ENCODE measurements at regions not wholly inside any gene's neighbourhood (a gene's known extent, or its start where the extent isn't known, plus 50 kb on each side); places are given as distances from the start of the nearest gene placed in this dataset.

- no peak for DNase-seq
These were observed 583.6 kb upstream of the CDH5 start for GRCh38 chr16:65782611-65783600.

GRCh38 chr16:65781855-65782254, 584.6 kb upstream of the CDH5 start:
- DNase-seq: no peak

DNA sequence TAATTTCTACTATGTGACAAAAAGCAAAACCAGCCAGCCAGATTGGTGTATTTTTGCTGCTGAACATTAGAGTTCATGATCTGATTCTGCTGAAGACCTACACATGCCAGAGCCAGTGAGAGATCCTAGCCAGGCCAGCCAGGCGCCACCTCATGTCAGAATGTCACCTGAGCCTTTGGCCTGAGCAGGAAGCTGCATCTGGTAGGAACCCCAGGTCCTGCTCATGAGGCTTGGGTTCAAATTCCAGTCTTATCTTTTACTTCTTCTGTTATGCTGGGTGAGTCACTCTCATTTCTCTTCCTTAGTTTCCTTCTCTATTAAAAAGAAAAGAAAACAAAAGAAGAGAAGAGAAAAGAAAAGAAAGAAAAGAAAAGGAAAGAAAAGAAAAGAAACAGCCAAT, 585.1 kb upstream of the CDH5 start:
- no peak for DNase-seq

- DNase-seq: no peak
These were observed 587.3 kb upstream of the CDH5 start for GRCh38 chr16:65779201-65779600.

DNA sequence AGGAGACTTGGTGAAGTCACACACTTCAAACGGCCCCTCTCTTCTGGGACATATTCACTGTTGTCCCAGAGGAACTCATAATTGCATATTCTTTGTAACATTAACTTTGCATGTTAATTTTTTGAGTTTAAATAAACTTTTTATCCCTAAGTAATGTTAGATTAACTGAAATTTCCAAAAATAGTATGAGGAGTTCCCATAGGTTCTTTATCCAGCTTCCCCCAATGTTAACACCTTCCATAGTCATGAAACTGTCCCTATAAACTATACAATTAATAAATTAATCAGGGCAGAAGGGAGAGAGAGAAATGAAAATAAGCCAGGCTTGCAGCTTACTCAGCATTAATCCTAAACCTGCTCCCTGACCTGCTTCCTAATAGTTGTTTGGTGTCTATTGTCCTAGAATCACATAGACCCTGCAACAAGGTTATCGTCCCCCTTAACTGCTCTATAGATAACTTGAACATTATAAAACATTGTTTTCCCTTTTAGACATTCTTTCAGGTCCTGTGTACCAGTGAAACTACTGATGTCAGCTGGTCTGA, 589.8 kb upstream of the CDH5 start:
- DNase-seq: no peak

DNA sequence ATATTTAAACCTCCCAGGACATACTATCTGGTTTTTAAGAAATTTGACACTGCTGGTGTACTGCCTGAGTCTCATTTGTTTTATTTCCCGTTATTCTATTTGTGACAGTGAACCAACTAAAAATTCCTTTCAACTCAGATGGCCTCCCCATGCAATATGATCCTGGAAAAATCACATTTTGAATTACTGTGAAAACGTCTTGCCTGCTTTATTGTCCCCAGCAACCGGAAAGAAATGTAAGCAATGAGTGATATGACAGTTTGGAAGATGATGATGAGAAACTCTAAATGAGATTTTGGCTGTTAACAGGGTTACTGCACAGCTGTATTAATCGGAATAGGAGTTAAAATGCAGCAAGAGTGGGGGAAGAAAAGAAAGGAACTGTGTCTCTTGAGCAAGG, 590.7 kb upstream of the CDH5 start:
- DNase-seq: no peak

DNA sequence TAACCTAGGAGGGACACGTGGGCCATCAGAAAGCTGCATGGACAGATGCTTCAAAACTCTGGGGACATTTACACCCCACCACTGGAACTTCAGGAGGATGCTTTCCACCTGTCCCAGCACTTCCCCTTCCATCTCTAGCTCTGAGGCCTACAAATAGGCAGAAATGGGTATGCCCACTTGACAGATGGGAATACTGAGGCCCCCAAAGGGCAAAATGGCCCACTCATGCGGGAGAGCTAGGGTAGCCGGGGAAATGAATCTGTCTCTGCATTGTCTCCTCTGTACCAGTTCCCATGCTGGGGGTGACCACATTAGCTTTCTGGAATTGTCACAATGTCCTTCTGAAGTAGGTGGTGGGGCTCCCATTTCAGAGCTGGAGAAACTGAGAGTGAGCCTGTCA, 592.1 kb upstream of the CDH5 start:
- no peak for DNase-seq

DNA sequence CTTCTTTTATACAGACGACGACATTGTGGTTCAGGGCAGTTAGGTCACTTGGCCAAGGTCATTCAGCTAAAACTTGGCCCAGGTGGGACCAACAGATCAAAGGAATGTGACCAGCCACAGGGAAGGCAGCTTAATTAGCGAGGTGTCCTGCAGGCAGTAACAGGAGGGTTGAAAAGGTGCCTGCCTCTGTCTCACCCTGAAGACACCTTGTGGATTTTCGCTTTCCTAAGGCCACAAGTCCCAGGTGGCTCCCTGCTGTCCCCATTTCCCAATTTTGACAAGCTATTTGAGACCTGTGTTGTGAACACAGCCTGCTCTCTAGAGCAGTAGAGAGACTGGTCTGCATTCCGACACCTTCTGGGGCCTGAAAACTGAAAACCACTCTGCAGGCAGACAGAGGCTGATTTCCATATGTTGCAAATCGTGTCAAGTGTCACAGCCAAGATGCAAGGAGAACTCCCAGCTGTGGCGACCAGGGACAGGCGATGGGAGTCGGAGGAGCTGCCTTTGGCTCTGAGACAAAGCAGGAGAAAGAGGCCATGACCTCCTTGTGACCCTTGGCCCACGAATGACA, 593.1 kb upstream of the CDH5 start:
- no peak for DNase-seq

DNA sequence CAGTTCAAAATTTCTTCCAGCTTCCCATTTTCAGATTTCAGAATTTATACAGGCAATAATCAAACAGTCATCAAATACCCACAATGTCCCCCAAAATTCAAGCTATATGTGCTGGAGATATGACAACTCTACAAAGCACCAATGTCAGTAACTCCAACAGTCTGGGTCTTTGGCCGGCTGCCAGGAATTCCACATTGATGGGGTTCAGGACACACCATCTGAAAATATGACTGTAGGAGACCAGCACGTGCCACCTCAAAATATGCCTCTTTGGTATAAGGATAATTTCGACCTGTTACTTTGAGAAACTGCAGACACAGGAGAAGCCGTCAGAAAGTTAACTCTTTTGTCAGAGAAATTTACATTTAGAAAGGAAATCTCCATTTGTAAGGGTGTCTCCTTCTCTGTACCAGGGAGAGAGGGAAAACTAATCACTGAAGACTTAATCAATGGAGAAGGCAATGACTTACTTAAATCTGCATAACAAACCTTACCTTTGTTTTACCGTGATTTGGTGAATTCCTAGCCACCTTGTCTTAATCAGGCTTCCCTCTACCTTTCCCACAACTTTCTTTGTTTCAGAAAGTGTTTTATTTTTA, 594.3 kb upstream of the CDH5 start:
- no peak for DNase-seq

DNA sequence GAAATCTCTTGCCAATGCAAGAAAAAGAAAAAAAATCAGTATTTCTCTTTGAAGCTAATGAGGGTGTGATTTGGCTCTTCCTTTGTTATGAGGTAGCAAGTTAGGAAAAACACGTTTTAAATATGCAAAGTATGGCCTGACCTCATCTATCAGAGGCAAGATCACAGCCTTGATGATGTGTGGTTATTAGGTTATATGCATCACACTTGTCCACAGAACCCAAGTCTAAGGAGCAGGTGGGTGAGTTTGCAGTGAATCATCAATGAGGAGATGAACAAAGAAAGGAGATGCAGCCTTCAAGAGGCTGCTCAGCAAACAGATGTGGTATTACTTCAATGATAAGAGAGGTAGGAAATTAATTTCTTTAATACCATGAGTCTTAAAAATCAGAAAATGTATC, 594.8 kb upstream of the CDH5 start:
- no peak for DNase-seq

- no peak for DNase-seq
These were observed 595.7 kb upstream of the CDH5 start for GRCh38 chr16:65770752-65771151.

GRCh38 chr16:65769776-65770438, 596.6 kb upstream of the CDH5 start:
- DNase-seq: no peak

GRCh38 chr16:65769055-65769465, 597.4 kb upstream of the CDH5 start:
- DNase-seq: no peak

- no peak for DNase-seq
These were observed 599.4 kb upstream of the CDH5 start for GRCh38 chr16:65767125-65767524.

DNA sequence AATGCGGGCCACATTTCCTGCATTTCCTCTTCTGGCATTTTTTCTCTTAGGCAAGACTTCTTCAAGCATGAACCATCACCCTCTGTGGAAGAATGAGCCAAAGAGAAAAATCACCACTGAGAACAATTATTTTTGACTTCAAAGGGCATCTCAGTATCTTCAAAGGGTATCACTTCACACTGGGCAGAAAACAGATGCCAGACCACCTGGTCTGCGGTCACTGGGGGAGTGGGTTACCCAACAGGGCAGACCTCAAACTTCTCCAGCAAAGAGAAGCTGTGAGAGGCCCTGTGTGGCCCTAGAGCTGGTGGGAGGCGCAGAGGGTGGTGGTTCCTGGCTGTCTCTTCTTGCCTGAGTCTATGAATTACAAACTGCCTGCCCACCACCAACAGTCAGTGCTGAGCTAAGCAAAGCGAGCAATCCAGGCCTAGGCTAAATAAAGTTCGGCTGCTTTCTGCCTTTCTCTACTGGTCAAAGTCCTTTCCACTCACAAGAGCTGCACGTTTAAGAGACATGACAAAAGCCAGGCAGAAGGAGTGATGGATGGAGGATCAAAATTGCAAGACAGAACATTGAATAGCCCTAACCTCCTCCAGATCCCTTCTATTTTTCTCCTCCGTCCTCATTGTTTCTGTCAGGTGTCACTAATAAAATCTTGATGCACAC, 602.7 kb upstream of the CDH5 start:
- no peak for DNase-seq

- no peak for DNase-seq
These were observed 605.6 kb upstream of the CDH5 start for GRCh38 chr16:65760874-65761273.

- DNase-seq: no peak
These were observed 607.9 kb upstream of the CDH5 start for GRCh38 chr16:65758620-65759019.

DNA sequence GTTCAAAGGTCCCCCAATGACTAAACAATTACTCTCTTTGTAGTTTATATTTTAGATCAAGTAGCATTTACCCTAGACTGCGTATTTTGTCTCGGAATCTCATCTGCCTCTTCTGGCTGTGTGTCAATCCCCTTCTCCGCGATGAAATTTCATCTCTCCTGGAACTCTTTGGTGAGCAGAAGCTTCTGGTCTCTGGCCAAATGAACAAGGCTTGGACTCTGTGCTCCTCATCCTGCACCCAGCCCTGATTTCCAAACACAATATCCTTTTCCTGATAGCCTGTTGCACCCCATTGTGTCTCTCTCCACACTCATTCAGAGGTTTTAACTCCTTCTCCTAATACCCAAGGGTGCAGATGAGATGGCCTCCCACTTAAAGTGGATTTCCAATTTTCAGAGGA, 609.4 kb upstream of the CDH5 start:
- DNase-seq: no peak

DNA sequence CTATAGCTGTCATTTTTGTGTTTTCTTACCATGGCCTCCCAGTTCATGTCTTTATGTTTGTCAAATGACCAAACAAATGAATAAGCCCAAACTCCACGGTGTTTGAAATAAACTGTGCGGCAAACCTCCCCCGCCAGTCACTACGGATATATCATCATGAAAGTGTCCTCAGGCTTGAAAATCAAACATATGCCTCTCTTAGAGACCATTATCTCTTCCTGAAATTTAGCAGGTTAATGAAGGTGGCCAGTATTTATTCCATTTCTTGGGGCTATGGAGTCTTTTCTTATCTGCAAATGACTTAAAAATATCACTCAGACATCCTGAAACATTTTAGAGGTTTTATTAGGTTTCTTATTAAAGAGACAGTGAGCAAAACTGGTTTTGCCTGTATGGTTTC, 610.3 kb upstream of the CDH5 start:
- no peak for DNase-seq

- DNase-seq: no peak
These were observed 611.4 kb upstream of the CDH5 start for GRCh38 chr16:65754820-65755691.

GRCh38 chr16:65752522-65752844, 614.0 kb upstream of the CDH5 start:
- no peak for DNase-seq
